MM.1S (cell line): ENCODE measurements at regions not wholly inside any gene's neighbourhood (a gene's known extent, or its start where the extent isn't known, plus 50 kb on each side); places are given as distances from the start of the nearest gene placed in this dataset.

Experiments
- DNase-seq: peaks from one replicate; pipeline ENCODE4 v3.0.0-alpha.2; 2015
- H2AFZ ChIP-seq: fragments of 300-600 bp; sonication (generic); 2 replicates; pipeline ENCODE4 v1.6.0; 2016; ENCODE audit warnings: antibody characterized with exemption, low read length
- H3F3A ChIP-seq: fragments of 300-600 bp; sonication (generic); 2 replicates; pipeline ENCODE4 v1.6.1; 2016; ENCODE audit warnings: mild to moderate bottlenecking, antibody characterized with exemption, low read length, moderate library complexity, mixed read lengths; ENCODE audit not compliant: insufficient read depth
- H3K27ac ChIP-seq: fragments of 300-600 bp; sonication (generic); 2 replicates; pipeline ENCODE4 v1.5.1; 2016; ENCODE audit warnings: mild to moderate bottlenecking, low read length
- H3K27me3 ChIP-seq: fragments of 300-600 bp; sonication (generic); replicated peaks from 2 replicates; pipeline ENCODE4 v1.6.0; 2016; ENCODE audit warnings: low read length; ENCODE audit not compliant: insufficient read depth
- H3K36me3 ChIP-seq: fragments of 300-600 bp; sonication (generic); replicated peaks from 2 replicates; pipeline ENCODE4 v1.6.1; 2016; ENCODE audit warnings: mild to moderate bottlenecking, low read length, mixed read lengths; ENCODE audit not compliant: insufficient read depth
- H3K4me1 ChIP-seq: fragments of 300-600 bp; sonication (generic); 2 replicates; pipeline ENCODE4 v1.6.1; 2016; ENCODE audit warnings: low read length, mixed read lengths
- H3K4me2 ChIP-seq: fragments of 300-600 bp; sonication (generic); 2 replicates; pipeline ENCODE4 v1.6.0; 2016; ENCODE audit warnings: low read depth, low read length
- H3K4me3 ChIP-seq: fragments of 300-600 bp; sonication (generic); 2 replicates; pipeline ENCODE4 v1.5.1; 2016; ENCODE audit warnings: low read length, mixed read lengths
- H3K79me2 ChIP-seq: fragments of 300-600 bp; sonication (generic); 2 replicates; pipeline ENCODE4 v1.6.1; 2016; ENCODE audit warnings: mixed run types, low read length, mixed read lengths
- H3K9ac ChIP-seq: fragments of 300-600 bp; sonication (generic); 2 replicates; pipeline ENCODE4 v1.6.1; 2016; ENCODE audit warnings: low read length, mixed read lengths
- H3K9me2 ChIP-seq: fragments of 300-600 bp; sonication (generic); replicated peaks from 2 replicates; pipeline ENCODE4 v1.6.1; 2016; ENCODE audit warnings: mild to moderate bottlenecking, low read length, mixed read lengths; ENCODE audit not compliant: insufficient read depth
- H3K9me3 ChIP-seq: fragments of 300-600 bp; sonication (generic); replicated peaks from 2 replicates; pipeline ENCODE4 v1.6.1; 2016; ENCODE audit warnings: mild to moderate bottlenecking, low read length, mixed read lengths; ENCODE audit not compliant: insufficient read depth
- H4K20me1 ChIP-seq: fragments of 300-600 bp; sonication (generic); 2 replicates; pipeline ENCODE4 v1.6.1; 2016; ENCODE audit warnings: mild to moderate bottlenecking, low read length, moderate library complexity, mixed read lengths; ENCODE audit not compliant: insufficient read depth
- EZH2 ChIP-seq: fragments of 300-600 bp; sonication (generic); optimal IDR thresholded peaks from 2 replicates; pipeline ENCODE3; 2017; ENCODE audit warnings: low read depth, mild to moderate bottlenecking, antibody characterized with exemption, low read length, mixed read lengths
- EZH2phosphoT487 ChIP-seq: fragments of 300-600 bp; sonication (generic); IDR thresholded peaks from 2 replicates; pipeline ENCODE4 v1.6.1; 2018; ENCODE audit warnings: antibody characterized with exemption, low read length
- TF ChIP-seq, protein P1 (sequence below): fragments of 300-600 bp; sonication (generic); IDR thresholded peaks from 2 replicates; pipeline ENCODE4 v1.5.1; 2016; ENCODE audit warnings: antibody characterized with exemption, low read length, mixed read lengths

DNA sequence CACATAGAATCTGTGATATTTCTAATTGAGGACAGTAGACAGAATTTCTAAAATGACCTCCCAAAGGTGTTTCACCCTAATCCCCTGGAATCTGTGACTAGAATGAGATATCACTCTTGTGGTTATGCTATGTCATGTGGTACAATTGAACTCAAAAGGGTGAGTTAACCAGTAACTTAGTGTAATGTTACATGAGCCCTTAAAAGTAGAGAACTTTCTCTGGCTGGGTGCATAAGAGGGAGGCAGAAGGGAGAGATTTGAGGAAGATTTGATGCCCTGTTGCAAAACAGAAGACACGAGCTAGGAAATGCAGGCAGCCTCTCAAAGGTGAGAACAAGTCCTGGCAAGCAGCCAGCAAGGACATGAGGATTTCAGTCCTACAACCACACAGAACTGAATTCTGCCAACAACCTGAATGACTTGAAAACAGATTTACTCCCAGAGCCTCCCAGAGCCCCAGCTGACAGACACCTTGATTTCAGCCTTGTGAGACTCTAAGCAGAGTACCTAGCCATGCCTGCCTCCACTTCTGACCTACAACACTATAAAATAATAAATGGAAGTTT, 160.3 kb downstream of the MTHFS start:
- Histone ChIP-seq H4K20me1 (no peaks in the 10 kb centered on the region), H3K27ac (no peak overlapping the region), H3K9me3 (no peaks in the 10 kb centered on the region), H3K9ac (no peak overlapping the region), H3K4me3 (no peak overlapping the region), H3K27me3 (no peaks in the 10 kb centered on the region), H3K4me1 (no peaks in the 10 kb centered on the region), H3F3A (no peaks in the 10 kb centered on the region), H2AFZ (no peak overlapping the region), H3K36me3 (no peaks in the 10 kb centered on the region), H3K9me2 (no peaks in the 10 kb centered on the region), H3K4me2 (no peak overlapping the region), H3K79me2 (no peaks in the 10 kb centered on the region)
- TF ChIP-seq EZH2phosphoT487 = no peak
- TF ChIP-seq, protein P1, sequence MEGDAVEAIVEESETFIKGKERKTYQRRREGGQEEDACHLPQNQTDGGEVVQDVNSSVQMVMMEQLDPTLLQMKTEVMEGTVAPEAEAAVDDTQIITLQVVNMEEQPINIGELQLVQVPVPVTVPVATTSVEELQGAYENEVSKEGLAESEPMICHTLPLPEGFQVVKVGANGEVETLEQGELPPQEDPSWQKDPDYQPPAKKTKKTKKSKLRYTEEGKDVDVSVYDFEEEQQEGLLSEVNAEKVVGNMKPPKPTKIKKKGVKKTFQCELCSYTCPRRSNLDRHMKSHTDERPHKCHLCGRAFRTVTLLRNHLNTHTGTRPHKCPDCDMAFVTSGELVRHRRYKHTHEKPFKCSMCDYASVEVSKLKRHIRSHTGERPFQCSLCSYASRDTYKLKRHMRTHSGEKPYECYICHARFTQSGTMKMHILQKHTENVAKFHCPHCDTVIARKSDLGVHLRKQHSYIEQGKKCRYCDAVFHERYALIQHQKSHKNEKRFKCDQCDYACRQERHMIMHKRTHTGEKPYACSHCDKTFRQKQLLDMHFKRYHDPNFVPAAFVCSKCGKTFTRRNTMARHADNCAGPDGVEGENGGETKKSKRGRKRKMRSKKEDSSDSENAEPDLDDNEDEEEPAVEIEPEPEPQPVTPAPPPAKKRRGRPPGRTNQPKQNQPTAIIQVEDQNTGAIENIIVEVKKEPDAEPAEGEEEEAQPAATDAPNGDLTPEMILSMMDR = no peak
- TF ChIP-seq EZH2 = no peak
- no peak for DNase-seq

DNA sequence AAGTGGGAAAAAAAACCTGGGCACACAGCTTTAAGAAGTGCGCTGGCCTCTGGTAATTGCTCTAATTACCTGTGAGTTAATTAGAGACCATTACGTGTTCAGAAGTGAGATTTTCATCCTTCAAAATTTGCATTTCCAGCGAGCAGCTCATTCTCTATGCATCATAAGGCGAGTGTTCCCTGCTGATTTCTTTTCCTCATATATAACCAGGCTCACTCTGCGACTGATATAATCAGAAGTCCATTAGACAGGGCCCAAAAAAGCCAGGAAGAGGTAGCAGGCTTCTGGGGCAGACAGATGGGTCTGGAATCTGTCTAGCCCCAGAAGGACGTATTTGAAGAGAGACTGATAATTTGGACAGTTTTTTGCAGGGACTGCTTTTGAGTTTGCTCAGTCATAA, 158.7 kb downstream of the MTHFS start:
- no peaks in the 10 kb centered on the region for H3K79me2 ChIP-seq
- no peaks in the 10 kb centered on the region for H4K20me1 ChIP-seq
- H3K36me3 ChIP-seq = no peaks in the 10 kb centered on the region
- no peaks in the 10 kb centered on the region for H3K9me2 ChIP-seq
- H3K4me2 ChIP-seq = no peak overlapping the region
- H3F3A ChIP-seq = no peaks in the 10 kb centered on the region
- no peaks in the 10 kb centered on the region for H3K27me3 ChIP-seq
- H3K9me3 ChIP-seq = no peaks in the 10 kb centered on the region
- no peak overlapping the region for H3K27ac ChIP-seq
- DNase-seq = no peak
- H3K4me3 ChIP-seq = no peak overlapping the region
- no peak overlapping the region for H3K9ac ChIP-seq
- no peak overlapping the region for H2AFZ ChIP-seq
- H3K4me1 ChIP-seq = no peaks in the 10 kb centered on the region
- TF ChIP-seq EZH2phosphoT487 (no peak), EZH2 (no peak)
- TF ChIP-seq, protein P1 = no peak

DNA sequence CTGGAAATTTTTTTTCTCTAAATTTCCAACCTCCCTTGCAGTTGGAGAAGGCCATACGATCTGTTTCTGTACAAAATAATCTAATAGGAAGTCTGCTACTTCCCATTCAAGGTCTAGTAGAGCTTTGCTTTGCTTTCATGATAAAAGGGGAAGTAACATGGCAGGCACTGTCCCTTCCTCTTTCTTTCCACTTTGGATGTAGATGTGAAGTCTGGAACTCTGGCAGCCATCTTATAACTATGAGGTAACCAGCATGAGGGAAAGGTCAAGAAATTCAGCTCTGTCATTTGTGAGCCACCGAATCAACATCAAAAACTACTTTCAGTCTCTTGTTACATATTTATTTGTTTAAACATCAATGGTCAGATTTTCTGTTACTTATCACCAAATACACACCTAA, 156.3 kb downstream of the MTHFS start:
- no peaks in the 10 kb centered on the region for H3K9me3 ChIP-seq
- H3K27me3 ChIP-seq = no peaks in the 10 kb centered on the region
- H3K4me2 ChIP-seq = no peak overlapping the region
- H3K36me3 ChIP-seq = no peaks in the 10 kb centered on the region
- no peak overlapping the region for H3K4me3 ChIP-seq
- no peak overlapping the region for H3K9ac ChIP-seq
- H3K9me2 ChIP-seq = no peaks in the 10 kb centered on the region
- TF ChIP-seq, protein P1 = no peak
- no peak for TF ChIP-seq EZH2
- TF ChIP-seq EZH2phosphoT487 = no peak
- H3K4me1 ChIP-seq = no peaks in the 10 kb centered on the region
- no peaks in the 10 kb centered on the region for H3F3A ChIP-seq
- no peak for DNase-seq
- H2AFZ ChIP-seq = no peak overlapping the region
- no peaks in the 10 kb centered on the region for H3K79me2 ChIP-seq
- H4K20me1 ChIP-seq = no peaks in the 10 kb centered on the region
- no peak overlapping the region for H3K27ac ChIP-seq
